H1 (cell line): ENCODE measurements at regions not wholly inside any gene's neighbourhood (a gene's known extent, or its start where the extent isn't known, plus 50 kb on each side); places are given as distances from the start of the nearest gene placed in this dataset.

Experiments
- CTCF ChIA-PET: fragments of 300-600 bp; sonication (Branson Sonifier 250); formaldehyde crosslinking; loops from one replicate; lab custom pipeline; 2021; ENCODE audit not compliant: partially characterized antibody; lab: Charles Lee
- POLR2A ChIA-PET: fragments of 300-600 bp; sonication (Branson Sonifier 250); formaldehyde crosslinking; loops from one replicate; lab custom pipeline; 2021; ENCODE audit warnings: inconsistent platforms; ENCODE audit not compliant: partially characterized antibody; lab: Charles Lee
- DNase-seq, 2 experiments: peaks; one replicate each; pipeline versions ENCODE4 v3.0.0 to v3.0.0-alpha.2; 2010 to 2022; ENCODE audit warnings: low spot score in 2 of 2, low read depth in 1 of 2, mixed read lengths in 1 of 2
- FAIRE-seq: peaks from 2 replicates; lab custom pipeline; 2011; peaks lifted over from hg19 to GRCh38; lab: Jason Lieb, UNC
- H2AFZ ChIP-seq: 2 replicates; pipeline ENCODE4 v1.8.1; 2012; ENCODE audit warnings: low read length, inconsistent platforms
- H2AK5ac ChIP-seq: 2 replicates; pipeline ENCODE4 v1.6.1; 2013; ENCODE audit warnings: low read depth, low read length
- H2BK120ac ChIP-seq: replicated peaks from 2 replicates; pipeline ENCODE3; 2013; ENCODE audit warnings: low read depth, low read length, inconsistent platforms
- H2BK12ac ChIP-seq: 2 replicates; pipeline ENCODE4 v1.6.1; 2013; ENCODE audit warnings: low read depth, low read length
- H2BK15ac ChIP-seq: 2 replicates; pipeline ENCODE4 v1.6.1; 2013; ENCODE audit warnings: low read length
- H2BK20ac ChIP-seq: 2 replicates; pipeline ENCODE4 v1.6.1; 2013; ENCODE audit warnings: low read length
- H2BK5ac ChIP-seq: 2 replicates; pipeline ENCODE4 v1.6.1; 2013; ENCODE audit warnings: low read depth, low read length
- H3K14ac ChIP-seq: 2 replicates; pipeline ENCODE4 v1.6.1; 2013; ENCODE audit warnings: inconsistent platforms; ENCODE audit not compliant: insufficient read length
- H3K18ac ChIP-seq: 2 replicates; pipeline ENCODE4 v1.6.1; 2013; ENCODE audit warnings: low read length; ENCODE audit errors: extremely low read depth
- H3K23ac ChIP-seq: 2 replicates; pipeline ENCODE4 v1.6.1; 2013; ENCODE audit warnings: inconsistent platforms; ENCODE audit not compliant: insufficient read length
- H3K23me2 ChIP-seq: 2 replicates; pipeline ENCODE4 v1.6.1; 2013; ENCODE audit warnings: low read depth, low read length
- H3K27ac ChIP-seq: 2 replicates; pipeline ENCODE4 v1.6.1; 2011; ENCODE audit warnings: low read depth, low read length, inconsistent platforms
- H3K27me3 ChIP-seq, 4 experiments: replicated peaks in 1 of 4; 1 replicate in 1 of 4; 2 replicates in 3 of 4; pipeline versions ENCODE4 v1.6.1 to v1.8.1; 2011 to 2013; ENCODE audit warnings: low read length in 3 of 4, mild to moderate bottlenecking in 3 of 4, inconsistent platforms in 2 of 4, mixed read lengths in 2 of 4, moderate library complexity in 1 of 4; ENCODE audit not compliant: control insufficient read depth in 3 of 4, insufficient read depth in 3 of 4; ENCODE audit errors: extremely low read depth in 1 of 4
- H3K36me3 ChIP-seq, 4 experiments: 2 replicates each; pipeline versions ENCODE4 v1.6.1 to v1.8.1; 2011 to 2013; ENCODE audit warnings: mild to moderate bottlenecking in 4 of 4, low read length in 3 of 4, moderate library complexity in 2 of 4, control low read depth in 1 of 4, inconsistent platforms in 1 of 4; ENCODE audit not compliant: insufficient read depth in 4 of 4, control insufficient read depth in 2 of 4
- H3K4ac ChIP-seq: replicated peaks from 2 replicates; pipeline ENCODE3; 2013; ENCODE audit warnings: low read length, low read depth, mixed read lengths, inconsistent platforms; ENCODE audit not compliant: insufficient read length
- H3K4me1 ChIP-seq, 4 experiments: replicated peaks in 1 of 4; 1 replicate in 1 of 4; 2 replicates in 3 of 4; pipeline versions ENCODE4 v1.6.1 to v1.8.1; 2011 to 2013; ENCODE audit warnings: low read length in 3 of 4, inconsistent platforms in 2 of 4, mixed read lengths in 1 of 4; ENCODE audit not compliant: insufficient read depth in 4 of 4, control insufficient read depth in 3 of 4
- H3K4me2 ChIP-seq, 2 experiments: 2 replicates each; pipeline versions ENCODE4 v1.6.1 to v1.8.1; 2011 to 2013; ENCODE audit warnings: low read depth in 2 of 2, low read length in 2 of 2, control low read depth in 1 of 2, inconsistent platforms in 1 of 2, mild to moderate bottlenecking in 1 of 2; ENCODE audit not compliant: insufficient read depth in 1 of 2
- H3K4me3 ChIP-seq, 4 experiments: fragments of 200-600, 300-600 bp in 1 of 4; sonication (generic), shearing (Covaris generic), sonication (Bioruptor Twin) in 1 of 4; 2 replicates each; pipeline versions ENCODE4 v1.5.1 to v1.8.1; 2011 to 2016; ENCODE audit warnings: low read length in 4 of 4, low read depth in 3 of 4, control low read depth in 2 of 4, inconsistent platforms in 2 of 4, mild to moderate bottlenecking in 2 of 4, mixed read lengths in 1 of 4, moderate library complexity in 1 of 4; ENCODE audit not compliant: insufficient read depth in 2 of 4; ENCODE audit errors: extremely low read depth in 1 of 4
- H3K56ac ChIP-seq: replicated peaks from 2 replicates; pipeline ENCODE3; 2013; ENCODE audit warnings: low read depth, mild to moderate bottlenecking, mixed read lengths, low read length, inconsistent platforms; ENCODE audit not compliant: insufficient read length
- H3K79me1 ChIP-seq: 2 replicates; pipeline ENCODE4 v1.6.1; 2013; ENCODE audit warnings: low read depth, low read length, control low read depth
- H3K79me2 ChIP-seq, 2 experiments: 2 replicates each; pipeline versions ENCODE4 v1.6.1 to v1.8.1; 2012 to 2013; ENCODE audit warnings: low read length in 2 of 2, mild to moderate bottlenecking in 2 of 2, inconsistent platforms in 1 of 2; ENCODE audit not compliant: insufficient read depth in 2 of 2, control insufficient read depth in 1 of 2
- H3K9ac ChIP-seq, 4 experiments: replicated peaks in 1 of 4; 1 replicate in 1 of 4; 2 replicates in 3 of 4; pipeline versions ENCODE4 v1.6.1 to v1.8.1; 2011 to 2013; ENCODE audit warnings: low read depth in 3 of 4, low read length in 3 of 4, control low read depth in 2 of 4, mild to moderate bottlenecking in 2 of 4, moderate library complexity in 2 of 4, inconsistent platforms in 1 of 4; ENCODE audit errors: extremely low read depth in 1 of 4
- H3K9me3 ChIP-seq, 2 experiments: 2 replicates each; pipeline versions ENCODE4 v1.6.1 to v1.8.1; 2012 to 2013; ENCODE audit warnings: mild to moderate bottlenecking in 2 of 2, moderate library complexity in 2 of 2, control low read depth in 1 of 2, inconsistent platforms in 1 of 2, low read depth in 1 of 2, low read length in 1 of 2, mixed read lengths in 1 of 2; ENCODE audit not compliant: insufficient read depth in 2 of 2
- H4K20me1 ChIP-seq, 2 experiments: replicated peaks in 1 of 2; 2 replicates each; pipeline versions ENCODE3 to v1.8.1; 2011 to 2013; ENCODE audit warnings: inconsistent platforms in 2 of 2, low read length in 2 of 2, mild to moderate bottlenecking in 1 of 2; ENCODE audit not compliant: insufficient read depth in 2 of 2, control insufficient read depth in 1 of 2
- H4K5ac ChIP-seq: 2 replicates; pipeline ENCODE4 v1.6.1; 2013; ENCODE audit warnings: low read length, low read depth, mixed read lengths, inconsistent platforms; ENCODE audit not compliant: insufficient read length
- H4K8ac ChIP-seq: 2 replicates; pipeline ENCODE4 v1.8.0; 2013; ENCODE audit warnings: mild to moderate bottlenecking, moderate library complexity, low read length, inconsistent platforms; ENCODE audit not compliant: insufficient read depth; ENCODE audit errors: extremely low read depth
- H4K91ac ChIP-seq: replicated peaks from 2 replicates; pipeline ENCODE3; 2013; ENCODE audit warnings: low read length, mixed read lengths, inconsistent platforms; ENCODE audit not compliant: insufficient read length
- CTCF ChIP-seq, 3 experiments: IDR thresholded peaks; 1 replicate in 2 of 3; 2 replicates in 1 of 3; pipeline versions ENCODE4 v1.5.1 to v1.6.1; 2011; ENCODE audit warnings: low read length in 3 of 3, mild to moderate bottlenecking in 3 of 3, inconsistent platforms in 2 of 3, low read depth in 1 of 3, moderate library complexity in 1 of 3; ENCODE audit not compliant: insufficient read depth in 1 of 3; ENCODE audit errors: control extremely low read depth in 1 of 3
- EGR1 ChIP-seq: IDR thresholded peaks from 2 replicates; pipeline ENCODE4 v1.6.1; 2011; ENCODE audit warnings: low read depth, low read length, borderline replicate concordance
- RAD21 ChIP-seq, 2 experiments: IDR thresholded peaks in 1 of 2; conservative IDR thresholded peaks in 1 of 2; 2 replicates each; pipeline ENCODE4 v1.6.1; 2011; ENCODE audit warnings: low read depth in 2 of 2, low read length in 2 of 2, improper control_type of control experiment in 1 of 2, inconsistent platforms in 1 of 2, mild to moderate bottlenecking in 1 of 2, moderate library complexity in 1 of 2
- TEAD4 ChIP-seq: IDR thresholded peaks from 2 replicates; pipeline ENCODE4 v1.6.1; 2012; ENCODE audit warnings: low read depth, low read length, inconsistent platforms, mixed read lengths
- WGBS, 2 experiments: shearing (Covaris generic) in 1 of 2; methylation state at CpG; one replicate each; pipeline versions ENCODE4 v1.1.6 to v1.1.7; 2013 to 2015; ENCODE audit warnings: low lambda C conversion rate in 2 of 2, mixed read lengths in 2 of 2, inconsistent platforms in 1 of 2, low coverage in 1 of 2, missing lambda C conversion rate in 1 of 2; ENCODE audit not compliant: insufficient replicate concordance in 2 of 2, insufficient coverage in 1 of 2, insufficient read length in 1 of 2; ENCODE audit errors: extremely low coverage in 1 of 2, missing lambda C conversion rate in 1 of 2; 5-methylcytosine and 5-hydroxymethylcytosine counted together

- Histone ChIP-seq H2BK5ac (no peak overlapping the region), H3K27ac (no peak overlapping the region), H2BK120ac (no peak overlapping the region), H2BK12ac (no peak overlapping the region), H3K9ac (no peak overlapping the region), H3K14ac (no peak overlapping the region), H3K27me3 (peaks cover 0 to 1% (median 0%) of the 10 kb centered on the region in 4 experiments; a peak in 1 of 7 replicates), H3K79me1 (no peaks in the 10 kb centered on the region), H3K23ac (no peak overlapping the region), H3K4ac (no peak overlapping the region), H2AK5ac (no peak overlapping the region), H3K4me2 (no peak overlapping the region), H2AFZ (no peak overlapping the region), H4K20me1 (no peaks in the 10 kb centered on the region), H3K79me2 (no peaks in the 10 kb centered on the region), H4K5ac (no peak overlapping the region), H4K91ac (no peak overlapping the region), H3K36me3 (no peaks in the 10 kb centered on the region), H3K4me1 (peaks cover 0 to 3% (median 0%) of the 10 kb centered on the region in 4 experiments; a peak in 1 of 7 replicates), H4K8ac (no peak overlapping the region), H2BK20ac (no peak overlapping the region), H3K18ac (no peak overlapping the region), H2BK15ac (no peak overlapping the region), H3K4me3 (no peak overlapping the region), H3K23me2 (no peaks in the 10 kb centered on the region), H3K9me3 (no peaks in the 10 kb centered on the region), H3K56ac (no peak overlapping the region)
- peak; percentile 72 for FAIRE-seq
- ChIA-PET CTCF (interaction anchor here (0.6 to 2.9 kb wide), 9 partner anchors 27 to 586 kb away, joined by 3 to 9 read pairs (median 3); no protein-coding TSS in a partner anchor), POLR2A (no interaction called here)
- WGBS, 2 experiments = 51% methylated on average over 3 of the region's 3 CpGs; no CpG with 5 or more reads in 1 of the 2 experiments
- no peak for DNase-seq
- peak; percentile 66 to 77 for TF ChIP-seq RAD21 (IDR thresholded peaks at IDR 0.05 in 1 of 2, conservative IDR thresholded peaks at IDR 0.05 in 1 of 2; ENCODE audit: low read depth in 2 of 2, low read length in 2 of 2)
- TF ChIP-seq TEAD4 = peak; percentile 49; the same call in 1 of the 2 replicates
- peak in 2 of 3 experiments; percentile 45 to 64; a peak in 3 of 4 replicates for TF ChIP-seq CTCF (IDR thresholded peaks at IDR 0.05; ENCODE audit: control extremely low read depth in 1 of 3, insufficient read depth in 1 of 3, low read depth in 1 of 3, low read length in 3 of 3)
- TF ChIP-seq EGR1 = peak; percentile 92
These were observed 68.6 kb upstream of the SEM1 start for GRCh38 chr7:96778263-96778662.
